Mesenchymal stem cell (in vitro differentiated cells and primary cell): ENCODE measurements at regions not wholly inside any gene's neighbourhood (a gene's known extent, or its start where the extent isn't known, plus 50 kb on each side); places are given as distances from the start of the nearest gene placed in this dataset.

ENCODE experiments used
- DNase-seq: peaks from one replicate; pipeline ENCODE4 v3.0.0-alpha.2; 2013
- H2AFZ ChIP-seq: one replicate; pipeline ENCODE4 v1.6.1; 2013; ENCODE audit warnings: low read depth, mild to moderate bottlenecking, control low read depth, inconsistent platforms, low read length, moderate library complexity
- H2AK5ac ChIP-seq: 2 replicates; pipeline ENCODE4 v1.6.1; 2013; ENCODE audit warnings: low read length, moderate library complexity, mild to moderate bottlenecking, inconsistent platforms; ENCODE audit not compliant: severe bottlenecking
- H2BK120ac ChIP-seq: one replicate; pipeline ENCODE4 v1.6.1; 2013; ENCODE audit warnings: low read depth, mild to moderate bottlenecking, inconsistent platforms, low read length, moderate library complexity
- H2BK12ac ChIP-seq, 2 experiments: one replicate each; pipeline ENCODE4 v1.6.1; 2013; ENCODE audit warnings: inconsistent platforms in 2 of 2, low read length in 2 of 2, mild to moderate bottlenecking in 2 of 2, moderate library complexity in 2 of 2, control low read depth in 1 of 2
- H2BK15ac ChIP-seq: one replicate; pipeline ENCODE4 v1.6.1; 2013; ENCODE audit warnings: mild to moderate bottlenecking, low read depth, inconsistent platforms; ENCODE audit not compliant: poor library complexity, severe bottlenecking
- H2BK5ac ChIP-seq: 2 replicates; pipeline ENCODE4 v1.6.1; 2013; ENCODE audit warnings: low read depth, mild to moderate bottlenecking, low read length, control low read depth, inconsistent platforms; ENCODE audit not compliant: poor library complexity, severe bottlenecking
- H3K14ac ChIP-seq, 2 experiments: one replicate each; pipeline ENCODE4 v1.6.1; 2013; ENCODE audit warnings: inconsistent platforms in 2 of 2, low read length in 2 of 2, control low read depth in 1 of 2, mild to moderate bottlenecking in 1 of 2, moderate library complexity in 1 of 2
- H3K18ac ChIP-seq, 2 experiments: one replicate each; pipeline ENCODE4 v1.6.1; 2013; ENCODE audit warnings: inconsistent platforms in 2 of 2, low read length in 2 of 2, control low read depth in 1 of 2, low read depth in 1 of 2, mild to moderate bottlenecking in 1 of 2
- H3K23ac ChIP-seq, 2 experiments: one replicate each; pipeline ENCODE4 v1.6.1; 2013; ENCODE audit warnings: inconsistent platforms in 2 of 2, low read length in 2 of 2, mild to moderate bottlenecking in 2 of 2, moderate library complexity in 2 of 2, control low read depth in 1 of 2
- H3K27ac ChIP-seq: 2 replicates; pipeline ENCODE4 v1.5.1; 2013; ENCODE audit warnings: mild to moderate bottlenecking, moderate library complexity, low read length, control low read depth, inconsistent platforms; ENCODE audit not compliant: poor library complexity, severe bottlenecking
- H3K27me3 ChIP-seq, 2 experiments: 2 replicates each; pipeline versions ENCODE4 v1.6.1 to v1.7.0; 2013; ENCODE audit warnings: low read length in 2 of 2, mild to moderate bottlenecking in 2 of 2, moderate library complexity in 2 of 2, control low read depth in 1 of 2, inconsistent platforms in 1 of 2; ENCODE audit not compliant: control insufficient read depth in 1 of 2, insufficient read depth in 1 of 2
- H3K36me3 ChIP-seq, 2 experiments: 2 replicates each; pipeline versions ENCODE4 v1.6.1 to v1.7.0; 2013; ENCODE audit warnings: low read length in 2 of 2, control low read depth in 1 of 2, inconsistent platforms in 1 of 2, low read depth in 1 of 2, mild to moderate bottlenecking in 1 of 2; ENCODE audit not compliant: insufficient read depth in 2 of 2, control insufficient read depth in 1 of 2
- H3K4ac ChIP-seq, 2 experiments: one replicate each; pipeline ENCODE4 v1.6.1; 2013; ENCODE audit warnings: inconsistent platforms in 2 of 2, low read length in 2 of 2, mild to moderate bottlenecking in 2 of 2, moderate library complexity in 2 of 2, control low read depth in 1 of 2, low read depth in 1 of 2
- H3K4me1 ChIP-seq: 2 replicates; pipeline ENCODE4 v1.6.1; 2013; ENCODE audit warnings: low read depth, low read length, control low read depth; ENCODE audit not compliant: control insufficient read depth, insufficient read depth
- H3K4me2 ChIP-seq: 2 replicates; pipeline ENCODE4 v1.6.1; 2013; ENCODE audit warnings: low read length, mild to moderate bottlenecking, inconsistent platforms; ENCODE audit not compliant: poor library complexity, severe bottlenecking
- H3K4me3 ChIP-seq, 2 experiments: 2 replicates each; pipeline versions ENCODE4 v1.5.1 to v1.7.0; 2013; ENCODE audit warnings: low read length in 2 of 2, mild to moderate bottlenecking in 2 of 2, control low read depth in 1 of 2, low read depth in 1 of 2; ENCODE audit not compliant: insufficient read depth in 1 of 2
- H3K79me1 ChIP-seq: replicated peaks from 2 replicates; pipeline ENCODE4 v1.6.1; 2013; ENCODE audit warnings: mild to moderate bottlenecking, control low read depth, low read length, inconsistent platforms; ENCODE audit not compliant: poor library complexity, severe bottlenecking
- H3K9ac ChIP-seq: 2 replicates; pipeline ENCODE4 v1.7.0; 2013; ENCODE audit warnings: mild to moderate bottlenecking, low read length, moderate library complexity
- H3K9me3 ChIP-seq: 2 replicates; pipeline ENCODE4 v1.7.0; 2013; ENCODE audit warnings: mild to moderate bottlenecking, low read length; ENCODE audit not compliant: control insufficient read depth
- H4K8ac ChIP-seq: one replicate; pipeline ENCODE4 v1.6.1; 2013; ENCODE audit warnings: inconsistent platforms, mild to moderate bottlenecking, low read length, moderate library complexity
- H4K91ac ChIP-seq: one replicate; pipeline ENCODE4 v1.6.1; 2013; ENCODE audit warnings: mild to moderate bottlenecking, low read length, inconsistent platforms
- WGBS: methylation state at CpG from one replicate; pipeline ENCODE4 v1.1.7; 2013; ENCODE audit warnings: mixed read lengths; 5-methylcytosine and 5-hydroxymethylcytosine counted together

DNA sequence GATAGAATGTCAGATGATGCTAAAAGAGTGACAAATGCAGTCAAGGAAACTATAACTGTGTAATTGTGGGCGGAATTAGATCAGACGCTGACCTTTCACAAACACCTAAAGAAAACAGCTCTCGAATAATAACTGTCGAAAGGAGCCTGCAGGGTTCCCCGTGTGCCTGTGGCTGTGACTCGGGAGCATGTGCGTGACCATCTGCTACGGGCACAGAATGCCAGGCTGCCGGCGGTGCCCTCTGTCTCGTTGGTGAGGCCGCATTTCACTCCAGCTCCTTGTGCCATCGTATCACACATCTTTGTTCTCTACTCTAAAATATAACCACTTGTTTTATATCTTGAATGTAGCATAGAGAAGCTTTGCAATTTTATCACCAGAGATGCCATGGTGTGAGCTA is 267.8 kb upstream of the FMN2 start:
- 93% methylated on average over 8 of the region's 13 CpGs for WGBS
- no peak overlapping the region for H4K91ac ChIP-seq
- no peak overlapping the region for H3K4ac ChIP-seq
- peaks cover 0 to 5% of the 10 kb centered on the region in 2 experiments for H3K27me3 ChIP-seq
- H3K36me3 ChIP-seq: no peaks in the 10 kb centered on the region
- H2BK120ac ChIP-seq: no peak overlapping the region
- no peak overlapping the region for H2BK12ac ChIP-seq
- H3K9ac ChIP-seq: no peak overlapping the region
- DNase-seq: no peak
- no peak overlapping the region for H3K23ac ChIP-seq
- no peak overlapping the region for H3K4me3 ChIP-seq
- no peak overlapping the region for H2BK5ac ChIP-seq
- H3K9me3 ChIP-seq: no peaks in the 10 kb centered on the region
- H3K14ac ChIP-seq: no peak overlapping the region
- H3K4me1 ChIP-seq: no peaks in the 10 kb centered on the region
- no peak overlapping the region for H2AFZ ChIP-seq
- H2AK5ac ChIP-seq: no peak overlapping the region
- H2BK15ac ChIP-seq: no peak overlapping the region
- no peaks in the 10 kb centered on the region for H3K79me1 ChIP-seq
- H3K4me2 ChIP-seq: no peak overlapping the region
- no peak overlapping the region for H3K27ac ChIP-seq
- H3K18ac ChIP-seq: no peak overlapping the region
- H4K8ac ChIP-seq: no peak overlapping the region

DNA sequence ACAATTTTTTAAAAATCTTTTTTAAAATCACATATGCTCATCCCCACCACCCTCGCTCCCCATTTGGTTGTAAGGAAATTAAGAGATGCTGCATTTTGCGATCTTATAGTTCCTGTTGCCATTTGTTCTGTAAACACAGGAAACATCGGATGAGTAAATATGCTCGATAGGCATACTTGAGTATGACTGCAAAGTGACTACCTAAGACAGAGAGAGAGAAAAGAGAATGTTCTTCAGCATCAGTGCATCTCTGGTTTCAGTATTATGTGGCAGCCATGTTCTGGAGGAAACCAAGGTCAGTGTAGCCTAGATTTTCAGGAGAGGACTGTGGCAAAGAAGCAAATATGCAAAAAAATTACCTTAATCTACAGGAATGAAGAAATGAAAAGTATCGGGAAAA is 265.5 kb upstream of the FMN2 start:
- 80% methylated on average over 5 of the region's 5 CpGs for WGBS
- Histone ChIP-seq H2BK12ac (no peak overlapping the region), H3K27ac (no peak overlapping the region)

DNA sequence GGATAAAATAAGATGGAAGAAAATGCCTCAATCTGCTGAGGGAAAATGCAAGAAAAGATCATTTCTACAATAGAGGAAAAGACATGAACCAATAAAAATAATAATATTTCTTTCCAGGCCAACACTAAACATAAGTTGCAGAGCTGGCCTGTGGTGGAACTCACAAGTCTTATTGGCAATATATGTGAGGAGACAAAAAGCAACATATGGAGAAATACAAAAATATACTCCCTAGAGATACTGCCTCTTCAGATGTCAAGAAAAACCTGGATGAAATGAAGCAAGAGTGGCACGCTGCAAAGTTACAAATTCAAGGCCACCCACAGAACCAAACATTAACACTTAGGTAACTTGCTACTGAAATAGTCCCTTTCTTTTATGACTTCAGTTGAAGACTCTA is 264.9 kb upstream of the FMN2 start:
- H2BK12ac ChIP-seq: no peak overlapping the region
- no peak for DNase-seq
- no peaks in the 10 kb centered on the region for H3K79me1 ChIP-seq
- H3K23ac ChIP-seq: no peak overlapping the region
- no peak overlapping the region for H2BK120ac ChIP-seq
- no peak overlapping the region for H2BK5ac ChIP-seq
- no peak overlapping the region for H3K27ac ChIP-seq
- H2AFZ ChIP-seq: no peak overlapping the region
- no peak overlapping the region for H3K18ac ChIP-seq
- H3K14ac ChIP-seq: no peak overlapping the region
- H3K9me3 ChIP-seq: no peaks in the 10 kb centered on the region
- H3K4me2 ChIP-seq: no peak overlapping the region
- no peak overlapping the region for H2BK15ac ChIP-seq
- no peak overlapping the region for H3K4ac ChIP-seq
- no peak overlapping the region for H2AK5ac ChIP-seq
- peaks cover 0 to 2% of the 10 kb centered on the region in 2 experiments for H3K27me3 ChIP-seq
- no peaks in the 10 kb centered on the region for H3K4me1 ChIP-seq
- H3K9ac ChIP-seq: no peak overlapping the region
- H3K4me3 ChIP-seq: no peak overlapping the region
- WGBS: 100% methylated on average over 1 of the region's 1 CpG
- no peaks in the 10 kb centered on the region for H3K36me3 ChIP-seq
- no peak overlapping the region for H4K8ac ChIP-seq
- H4K91ac ChIP-seq: no peak overlapping the region

More for the DNA sequence above, 265.5 kb upstream of the FMN2 start:
- no peaks in the 10 kb centered on the region for H3K79me1 ChIP-seq
- H3K4me3 ChIP-seq: no peak overlapping the region
- no peak overlapping the region for H2AK5ac ChIP-seq
- H2AFZ ChIP-seq: no peak overlapping the region
- no peak overlapping the region for H4K8ac ChIP-seq
- no peak overlapping the region for H3K9ac ChIP-seq
- H4K91ac ChIP-seq: no peak overlapping the region
- H3K18ac ChIP-seq: no peak overlapping the region
- no peak overlapping the region for H2BK120ac ChIP-seq
- H3K27me3 ChIP-seq: peaks cover 0 to 2% of the 10 kb centered on the region in 2 experiments
- no peak overlapping the region for H3K4me2 ChIP-seq
- no peaks in the 10 kb centered on the region for H3K9me3 ChIP-seq
- no peak overlapping the region for H3K4ac ChIP-seq
- no peak overlapping the region for H3K14ac ChIP-seq
- H3K23ac ChIP-seq: no peak overlapping the region
- DNase-seq: no peak
- H2BK15ac ChIP-seq: no peak overlapping the region
- no peak overlapping the region for H2BK5ac ChIP-seq
- no peaks in the 10 kb centered on the region for H3K36me3 ChIP-seq
- H3K4me1 ChIP-seq: no peaks in the 10 kb centered on the region

DNA sequence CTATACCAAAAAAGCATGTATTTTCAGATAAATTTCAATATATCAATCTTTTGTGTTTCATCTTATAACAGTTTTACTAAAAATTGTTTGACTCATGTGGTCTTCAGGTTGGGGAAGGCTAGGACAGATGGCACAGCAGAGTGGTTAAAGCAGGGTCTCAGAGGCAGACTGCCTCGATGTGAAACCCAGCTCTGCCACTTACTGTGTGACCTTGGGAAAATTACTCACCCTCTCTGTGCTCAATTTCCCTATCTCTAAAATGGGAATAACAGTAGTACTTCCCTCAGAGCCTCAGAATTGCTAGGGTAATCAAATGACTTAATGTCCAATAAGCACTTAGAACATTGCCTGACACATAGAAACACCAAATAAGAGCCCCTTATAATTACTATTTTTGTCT is 262.1 kb upstream of the FMN2 start:
- WGBS: 68% methylated on average over 1 of the region's 1 CpG
- no peak overlapping the region for H3K18ac ChIP-seq
- no peaks in the 10 kb centered on the region for H3K27me3 ChIP-seq
- H4K91ac ChIP-seq: no peak overlapping the region
- no peak overlapping the region for H3K14ac ChIP-seq
- H2AFZ ChIP-seq: no peak overlapping the region
- H2BK120ac ChIP-seq: no peak overlapping the region
- no peak overlapping the region for H2BK12ac ChIP-seq
- no peak overlapping the region for H3K23ac ChIP-seq
- peaks cover 1% of the 10 kb centered on the region for H3K4me1 ChIP-seq
- H3K36me3 ChIP-seq: no peaks in the 10 kb centered on the region
- no peak overlapping the region for H3K27ac ChIP-seq
- no peak overlapping the region for H2BK5ac ChIP-seq
- no peak overlapping the region for H3K4me2 ChIP-seq
- no peaks in the 10 kb centered on the region for H3K9me3 ChIP-seq
- no peak overlapping the region for H3K4ac ChIP-seq
- H2BK15ac ChIP-seq: no peak overlapping the region
- H2AK5ac ChIP-seq: no peak overlapping the region
- DNase-seq: no peak
- H3K4me3 ChIP-seq: no peak overlapping the region
- H3K79me1 ChIP-seq: no peaks in the 10 kb centered on the region
- H4K8ac ChIP-seq: no peak overlapping the region
- H3K9ac ChIP-seq: no peak overlapping the region
